Stimulated activated naive B cell treated with anti-CD40 and anti-IgM and Interleukin-4, amounts not matched to agents 10 μg/mL and 1 μg/mL and 100 μg/mL, for 72 hours (primary cell): ENCODE measurements at regions not wholly inside any gene's neighbourhood (a gene's known extent, or its start where the extent isn't known, plus 50 kb on each side); places are given as distances from the start of the nearest gene placed in this dataset.

ENCODE experiments used
- ATAC-seq, 2 donors: fragments of 150-1000 bp; cut with Tn5 transposase; replicated peaks; 2 replicates each; pipeline ENCODE4 v1.10.0; 2021; ENCODE audit warnings: moderate library complexity in 1 of 2
- DNase-seq: peaks from one replicate; pipeline ENCODE4 v3.0.0; 2021
- H3K27ac Mint-ChIP-seq: one replicate; pipeline ENCODE4 v1.8.0; 2022; ENCODE audit warnings: mild to moderate bottlenecking, mixed read lengths
- H3K27me3 Mint-ChIP-seq, 2 donors: one replicate each; pipeline ENCODE4 v1.8.0; 2022; ENCODE audit warnings: mixed read lengths in 2 of 2
- H3K36me3 Mint-ChIP-seq, 2 donors: one replicate each; pipeline ENCODE4 v1.8.0; 2022; ENCODE audit warnings: mixed read lengths in 2 of 2, mild to moderate bottlenecking in 1 of 2
- H3K4me1 Mint-ChIP-seq, 2 donors: one replicate each; pipeline ENCODE4 v1.8.0; 2022; ENCODE audit warnings: mixed read lengths in 2 of 2, mild to moderate bottlenecking in 1 of 2
- H3K4me3 Mint-ChIP-seq, 2 donors: one replicate each; pipeline ENCODE4 v1.8.0; 2022; ENCODE audit warnings: mild to moderate bottlenecking in 2 of 2, mixed read lengths in 2 of 2, moderate library complexity in 1 of 2
- H3K9me3 Mint-ChIP-seq, 2 donors: one replicate each; pipeline ENCODE4 v1.8.0; 2022; ENCODE audit warnings: mixed read lengths in 2 of 2, mild to moderate bottlenecking in 1 of 2

- no peaks in the 10 kb centered on the region for H3K4me1 Mint-ChIP-seq
- no peak for ATAC-seq
Measured at GRCh38 chr5:100322483-100322882, 212.7 kb upstream of the FAM174A start.

DNA sequence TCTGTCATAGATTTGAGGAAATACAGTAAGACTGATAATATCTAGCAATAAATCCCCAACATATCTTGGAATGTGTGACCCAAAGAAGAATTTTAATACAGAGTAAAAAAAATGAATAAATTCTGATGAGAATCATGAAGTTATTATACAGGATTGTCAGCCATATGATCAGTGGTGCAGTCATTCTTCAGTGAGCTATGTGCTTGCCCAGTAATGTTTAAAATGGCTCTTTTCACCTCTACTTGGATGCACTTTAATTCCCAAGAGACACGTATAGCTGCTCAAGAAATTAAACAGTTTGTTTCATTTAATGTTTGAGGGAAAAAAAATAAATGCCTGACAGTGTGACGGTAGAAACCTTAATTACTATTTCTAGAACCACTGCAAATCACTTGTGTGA is 215.3 kb upstream of the FAM174A start:
- Mint-ChIP-seq H3K36me3 (no peaks in the 10 kb centered on the region), H3K27me3 (no peaks in the 10 kb centered on the region), H3K9me3 (peaks cover 6 to 12% of the 10 kb centered on the region in 2 donors), H3K4me1 (no peaks in the 10 kb centered on the region), H3K27ac (no peak overlapping the region), H3K4me3 (no peak overlapping the region)
- ATAC-seq: no peak
- no peak for DNase-seq

More at GRCh38 chr5:100322483-100322882, 212.7 kb upstream of the FAM174A start:
- no peak overlapping the region for H3K27ac Mint-ChIP-seq
- H3K36me3 Mint-ChIP-seq: no peaks in the 10 kb centered on the region
- no peak for DNase-seq
- no peaks in the 10 kb centered on the region for H3K9me3 Mint-ChIP-seq
- H3K27me3 Mint-ChIP-seq: no peaks in the 10 kb centered on the region
- no peak overlapping the region for H3K4me3 Mint-ChIP-seq

DNA sequence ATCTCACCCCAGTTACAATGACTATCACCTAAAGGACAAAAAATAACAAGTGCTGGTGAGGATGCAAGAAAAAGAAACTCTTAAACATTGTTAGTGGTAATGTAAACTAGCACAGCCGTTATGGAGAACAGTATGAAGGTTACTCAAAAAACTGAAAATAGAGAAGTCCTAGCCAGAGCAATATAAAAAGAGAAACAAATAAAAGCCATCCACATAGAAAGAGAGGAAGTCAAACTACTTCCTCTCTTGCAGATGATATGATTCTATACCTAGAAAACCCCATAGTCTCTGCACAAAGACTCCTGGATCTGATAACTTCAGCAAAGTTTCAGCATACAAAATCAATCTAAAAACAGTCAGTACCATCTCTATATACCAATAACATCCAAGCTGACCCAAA is 221.5 kb upstream of the FAM174A start:
- H3K36me3 Mint-ChIP-seq: no peaks in the 10 kb centered on the region
- no peak overlapping the region for H3K4me3 Mint-ChIP-seq
- H3K4me1 Mint-ChIP-seq: peaks cover 0 to 5% of the 10 kb centered on the region in 2 donors
- H3K27ac Mint-ChIP-seq: no peak overlapping the region
- H3K27me3 Mint-ChIP-seq: no peaks in the 10 kb centered on the region
- peaks cover 12 to 21% of the 10 kb centered on the region in 2 donors for H3K9me3 Mint-ChIP-seq
- ATAC-seq (no peak), DNase-seq (no peak)

DNA sequence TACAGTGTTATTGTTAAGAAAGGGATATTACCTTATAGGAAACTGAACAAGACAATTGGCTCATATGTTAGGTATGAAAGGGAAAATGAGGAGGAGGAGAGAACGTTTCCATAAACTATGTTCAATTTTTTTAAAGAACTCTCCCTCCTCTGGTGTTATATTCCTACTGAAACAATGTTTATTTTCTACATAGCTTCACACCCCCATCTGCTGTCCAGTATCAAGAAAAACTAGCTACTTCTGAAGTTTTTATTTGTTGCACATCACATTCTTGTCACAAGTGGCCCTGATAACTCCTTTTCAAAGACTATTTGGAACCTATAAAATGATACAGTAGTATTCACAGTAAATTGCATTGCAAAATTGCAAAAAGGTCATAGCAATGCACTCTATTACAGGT is 223.4 kb upstream of the FAM174A start:
- no peaks in the 10 kb centered on the region for H3K27me3 Mint-ChIP-seq
- no peak overlapping the region for H3K4me3 Mint-ChIP-seq

DNA sequence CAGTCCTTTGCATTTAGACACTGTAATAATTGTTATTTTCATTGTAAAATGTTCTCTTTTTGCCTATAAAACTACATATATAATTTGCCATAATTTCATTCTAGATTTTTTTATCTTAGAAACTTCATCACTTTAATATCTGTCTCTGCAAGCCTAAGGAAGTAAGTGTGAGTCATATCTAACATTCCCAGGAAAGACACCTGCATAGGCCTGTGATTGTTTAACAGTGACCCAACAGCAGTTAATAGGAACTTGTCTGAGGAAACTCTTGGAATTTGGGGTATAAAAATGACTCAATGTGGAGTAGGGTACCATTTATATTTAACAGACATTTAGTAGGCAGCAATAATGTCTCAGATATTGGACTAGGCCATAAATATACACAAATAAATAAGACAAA is 229.2 kb upstream of the FAM174A start:
- Mint-ChIP-seq H3K27me3 (no peaks in the 10 kb centered on the region), H3K9me3 (no peaks in the 10 kb centered on the region), H3K4me1 (no peaks in the 10 kb centered on the region), H3K36me3 (no peaks in the 10 kb centered on the region), H3K27ac (no peak overlapping the region), H3K4me3 (no peak overlapping the region)
- no peak for DNase-seq
- ATAC-seq: no peak

More for the DNA sequence above, 223.4 kb upstream of the FAM174A start:
- Mint-ChIP-seq H3K4me1 (peaks cover 0 to 5% of the 10 kb centered on the region in 2 donors), H3K9me3 (peaks cover 11 to 21% of the 10 kb centered on the region in 2 donors), H3K36me3 (no peaks in the 10 kb centered on the region), H3K27ac (no peak overlapping the region)
- ATAC-seq: no peak
- DNase-seq: no peak

- H3K4me1 Mint-ChIP-seq: no peaks in the 10 kb centered on the region
- H3K27me3 Mint-ChIP-seq: no peaks in the 10 kb centered on the region
- no peak for DNase-seq
- no peak overlapping the region for H3K27ac Mint-ChIP-seq
- no peaks in the 10 kb centered on the region for H3K36me3 Mint-ChIP-seq
- H3K9me3 Mint-ChIP-seq: no peaks in the 10 kb centered on the region
- H3K4me3 Mint-ChIP-seq: no peak overlapping the region
- ATAC-seq: no peak
Measured at GRCh38 chr5:100303216-100303615, 232.0 kb upstream of the FAM174A start.

DNA sequence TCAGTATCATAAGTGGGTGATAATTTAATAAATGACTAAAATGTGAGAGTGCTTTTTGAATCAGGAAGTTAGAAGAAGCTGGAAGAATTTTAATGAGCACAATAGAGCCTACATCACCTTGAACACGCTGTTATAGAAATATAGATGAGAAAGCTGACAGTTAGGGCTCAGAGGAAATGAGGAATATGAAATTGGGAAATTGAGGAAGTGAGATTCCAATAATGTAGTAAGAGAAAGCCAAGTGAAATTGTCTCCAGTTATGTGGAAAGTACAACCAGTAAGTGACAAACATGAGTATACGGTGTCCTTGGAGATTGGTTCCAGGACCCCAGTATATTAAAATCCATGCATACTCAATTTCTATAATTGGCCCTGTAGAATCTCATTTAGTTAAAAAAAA is 235.9 kb upstream of the FAM174A start:
- H3K36me3 Mint-ChIP-seq: no peaks in the 10 kb centered on the region
- no peaks in the 10 kb centered on the region for H3K27me3 Mint-ChIP-seq
- no peak for DNase-seq
- H3K4me1 Mint-ChIP-seq: no peaks in the 10 kb centered on the region
- no peaks in the 10 kb centered on the region for H3K9me3 Mint-ChIP-seq
- ATAC-seq: no peak
- no peak overlapping the region for H3K27ac Mint-ChIP-seq
- no peak overlapping the region for H3K4me3 Mint-ChIP-seq

DNA sequence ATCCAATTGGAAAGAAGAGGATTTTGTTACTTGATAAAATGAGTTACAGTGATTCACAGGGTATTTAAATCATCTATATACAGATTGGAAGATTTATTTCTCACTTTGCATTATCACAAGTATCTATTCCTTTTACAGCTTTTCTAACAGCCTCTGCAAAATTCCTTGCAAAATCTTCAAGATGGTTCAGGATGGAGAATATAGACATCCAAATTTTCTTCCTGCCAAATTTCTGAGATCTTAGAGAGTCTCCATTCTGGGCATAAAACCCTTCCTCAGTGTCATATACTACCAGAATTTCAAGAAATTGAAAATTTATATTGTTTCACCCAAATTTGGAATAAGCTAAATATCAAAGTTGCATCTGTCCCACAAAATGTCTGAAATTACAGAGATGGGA is 259.1 kb upstream of the FAM174A start:
- no peak for ATAC-seq
- Mint-ChIP-seq H3K9me3 (peaks cover 3% of the 10 kb centered on the region in 2 donors), H3K4me3 (no peak overlapping the region), H3K4me1 (no peaks in the 10 kb centered on the region), H3K36me3 (no peaks in the 10 kb centered on the region), H3K27me3 (no peaks in the 10 kb centered on the region), H3K27ac (no peak overlapping the region)
- DNase-seq: no peak

- Mint-ChIP-seq H3K36me3 (no peaks in the 10 kb centered on the region), H3K27ac (no peak overlapping the region), H3K27me3 (no peaks in the 10 kb centered on the region), H3K4me3 (no peak overlapping the region), H3K4me1 (no peaks in the 10 kb centered on the region), H3K9me3 (peaks cover 3% of the 10 kb centered on the region in 2 donors)
- DNase-seq: no peak
- ATAC-seq: no peak
Measured at GRCh38 chr5:100275631-100276030, 259.5 kb upstream of the FAM174A start.

DNA sequence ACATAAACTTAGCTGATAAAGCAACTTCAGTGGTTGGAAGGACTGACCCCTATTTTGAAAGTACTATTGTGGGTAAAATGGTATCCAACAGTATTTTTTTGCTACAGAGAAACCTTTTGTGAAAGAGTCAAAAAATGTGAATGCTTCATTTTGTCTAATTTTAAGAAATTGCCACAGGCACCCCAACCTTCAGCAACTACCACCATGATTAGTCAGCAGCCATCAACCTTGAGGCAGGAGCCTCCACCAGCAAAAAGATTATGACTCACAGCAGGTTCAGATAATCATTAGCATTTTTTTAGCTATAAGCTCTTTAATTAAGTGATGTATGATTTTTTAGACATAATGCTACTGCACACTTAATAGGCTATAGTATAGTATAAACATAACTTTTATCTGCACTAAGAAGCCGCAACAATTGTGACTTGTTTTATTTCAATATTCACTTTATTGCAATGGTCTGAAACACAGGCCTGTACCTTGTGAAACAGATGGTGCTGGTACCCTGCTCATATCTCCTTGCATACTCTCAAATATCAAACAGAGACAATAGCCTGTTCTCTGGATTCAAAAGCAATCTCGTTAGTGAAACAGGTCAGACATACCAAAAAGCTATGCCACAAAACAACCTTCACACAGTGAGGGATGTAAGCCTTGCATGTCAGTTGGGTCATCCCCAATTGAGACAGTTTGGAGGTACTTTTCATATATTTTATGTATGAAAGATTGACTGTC is 261.2 kb upstream of the FAM174A start:
- Mint-ChIP-seq H3K36me3 (no peaks in the 10 kb centered on the region), H3K9me3 (peaks cover 0 to 1% of the 10 kb centered on the region in 2 donors), H3K27me3 (no peaks in the 10 kb centered on the region), H3K4me1 (no peaks in the 10 kb centered on the region), H3K27ac (no peak overlapping the region), H3K4me3 (no peak overlapping the region)
- DNase-seq (no peak), ATAC-seq (no peak)

DNA sequence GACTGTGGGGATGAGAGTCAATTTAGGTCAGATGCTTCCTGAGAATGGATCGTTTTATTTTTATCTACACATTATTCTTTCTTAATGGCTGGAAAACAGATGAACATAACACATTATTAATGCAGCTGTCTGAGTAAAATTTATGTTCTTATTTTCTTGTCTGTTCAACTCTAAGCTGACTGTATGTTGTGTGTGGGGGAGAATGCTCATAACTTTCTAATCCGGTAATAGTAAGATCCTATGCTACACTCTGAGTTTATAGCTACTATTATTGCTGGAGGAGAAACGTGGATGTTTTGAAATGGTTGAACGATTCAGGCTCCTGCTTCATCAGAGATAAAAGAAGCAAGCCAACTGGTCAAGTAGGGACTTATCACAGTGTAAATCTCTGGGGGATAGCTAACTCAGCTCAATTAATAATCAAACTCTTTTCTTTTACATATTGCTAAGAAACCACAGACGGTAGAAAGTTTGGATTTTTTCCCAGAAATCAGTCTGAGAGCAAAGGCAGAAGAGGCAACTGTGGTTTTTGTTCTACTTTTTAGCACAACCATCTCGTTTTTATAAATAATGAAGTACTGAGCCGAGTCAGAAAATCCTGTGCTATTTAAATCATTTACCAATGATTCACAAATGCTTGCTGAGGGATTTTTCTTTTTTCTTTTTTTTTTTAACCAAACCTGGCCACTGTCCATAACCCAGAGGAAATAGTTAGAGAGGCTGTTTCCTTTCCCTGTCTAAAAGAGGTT is 265.0 kb upstream of the FAM174A start:
- H3K4me3 Mint-ChIP-seq: no peak overlapping the region
- no peaks in the 10 kb centered on the region for H3K27me3 Mint-ChIP-seq
- no peak for ATAC-seq
- no peak overlapping the region for H3K27ac Mint-ChIP-seq
- no peak for DNase-seq
- H3K36me3 Mint-ChIP-seq: no peaks in the 10 kb centered on the region
- H3K4me1 Mint-ChIP-seq: no peaks in the 10 kb centered on the region
- H3K9me3 Mint-ChIP-seq: no peaks in the 10 kb centered on the region

DNA sequence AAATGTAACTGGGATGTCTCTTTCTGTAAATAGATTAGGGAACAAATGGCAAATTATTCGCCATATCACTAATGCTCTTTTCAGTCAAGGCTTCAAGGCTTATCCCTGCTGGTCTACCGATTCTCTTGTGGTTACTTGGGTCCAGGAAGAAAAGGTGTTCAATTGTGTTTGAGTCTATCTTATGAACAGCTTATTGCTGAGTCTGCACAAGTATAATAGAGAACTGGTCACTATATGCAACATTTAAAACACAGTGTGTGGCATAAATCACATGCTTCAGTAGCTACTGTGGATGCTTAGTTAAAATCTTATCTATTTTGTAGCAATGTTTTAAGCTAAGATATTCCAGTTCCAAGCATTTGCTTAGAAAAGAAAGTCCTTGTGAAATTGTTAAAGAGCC is 274.2 kb upstream of the FAM174A start:
- H3K27me3 Mint-ChIP-seq: no peaks in the 10 kb centered on the region
- ATAC-seq: no peak
- H3K4me1 Mint-ChIP-seq: no peaks in the 10 kb centered on the region
- no peaks in the 10 kb centered on the region for H3K36me3 Mint-ChIP-seq
- no peak for DNase-seq
- H3K4me3 Mint-ChIP-seq: no peak overlapping the region
- H3K27ac Mint-ChIP-seq: no peak overlapping the region
- no peaks in the 10 kb centered on the region for H3K9me3 Mint-ChIP-seq

DNA sequence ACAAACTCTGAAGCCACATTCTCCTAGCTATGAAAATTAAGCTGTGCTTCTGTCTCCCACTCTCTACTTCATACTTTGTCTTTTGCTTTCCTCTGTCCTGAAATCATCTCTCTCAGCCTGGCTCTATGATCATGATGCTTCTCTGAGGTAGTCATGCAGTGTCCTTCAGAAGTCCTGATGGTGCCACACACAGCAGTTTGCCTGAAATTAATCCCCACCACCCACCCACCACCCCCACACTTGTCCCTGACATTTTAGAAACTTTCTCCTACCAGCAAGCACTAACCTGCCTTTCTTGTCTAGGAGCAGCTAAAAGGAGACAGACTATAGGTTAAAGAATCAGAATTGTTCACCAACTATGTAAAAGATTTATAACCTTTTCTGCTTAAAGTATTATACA is 282.2 kb upstream of the FAM174A start:
- no peak overlapping the region for H3K4me3 Mint-ChIP-seq
- H3K36me3 Mint-ChIP-seq: no peaks in the 10 kb centered on the region
- H3K27me3 Mint-ChIP-seq: no peaks in the 10 kb centered on the region
- DNase-seq (no peak), ATAC-seq (no peak)
- H3K27ac Mint-ChIP-seq: no peak overlapping the region
- H3K9me3 Mint-ChIP-seq: no peaks in the 10 kb centered on the region
- no peaks in the 10 kb centered on the region for H3K4me1 Mint-ChIP-seq

- H3K4me1 Mint-ChIP-seq: no peaks in the 10 kb centered on the region
- no peaks in the 10 kb centered on the region for H3K9me3 Mint-ChIP-seq
- H3K27me3 Mint-ChIP-seq: no peaks in the 10 kb centered on the region
- no peak for ATAC-seq
- no peak overlapping the region for H3K27ac Mint-ChIP-seq
- H3K4me3 Mint-ChIP-seq: no peak overlapping the region
- no peak for DNase-seq
- H3K36me3 Mint-ChIP-seq: no peaks in the 10 kb centered on the region
Measured at GRCh38 chr5:100252037-100252436, 283.1 kb upstream of the FAM174A start.

GRCh38 chr5:100249884-100250269 is 285.3 kb upstream of the FAM174A start:
- Mint-ChIP-seq H3K4me3 (no peak overlapping the region), H3K27me3 (no peaks in the 10 kb centered on the region), H3K9me3 (no peaks in the 10 kb centered on the region), H3K27ac (no peak overlapping the region), H3K36me3 (no peaks in the 10 kb centered on the region), H3K4me1 (no peaks in the 10 kb centered on the region)
- ATAC-seq (no peak), DNase-seq (no peak)
